SIG-M5 treated with dmso at 0.1 percent for 504 hours (cell line): ENCODE measurements at regions not wholly inside any gene's neighbourhood (a gene's known extent, or its start where the extent isn't known, plus 50 kb on each side); places are given as distances from the start of the nearest gene placed in this dataset.

Experiments
- DNase-seq: peaks from one replicate; lab custom pipeline; 2025; ENCODE audit not compliant: unreplicated experiment; lab: John Stamatoyannopoulos, UW

DNA sequence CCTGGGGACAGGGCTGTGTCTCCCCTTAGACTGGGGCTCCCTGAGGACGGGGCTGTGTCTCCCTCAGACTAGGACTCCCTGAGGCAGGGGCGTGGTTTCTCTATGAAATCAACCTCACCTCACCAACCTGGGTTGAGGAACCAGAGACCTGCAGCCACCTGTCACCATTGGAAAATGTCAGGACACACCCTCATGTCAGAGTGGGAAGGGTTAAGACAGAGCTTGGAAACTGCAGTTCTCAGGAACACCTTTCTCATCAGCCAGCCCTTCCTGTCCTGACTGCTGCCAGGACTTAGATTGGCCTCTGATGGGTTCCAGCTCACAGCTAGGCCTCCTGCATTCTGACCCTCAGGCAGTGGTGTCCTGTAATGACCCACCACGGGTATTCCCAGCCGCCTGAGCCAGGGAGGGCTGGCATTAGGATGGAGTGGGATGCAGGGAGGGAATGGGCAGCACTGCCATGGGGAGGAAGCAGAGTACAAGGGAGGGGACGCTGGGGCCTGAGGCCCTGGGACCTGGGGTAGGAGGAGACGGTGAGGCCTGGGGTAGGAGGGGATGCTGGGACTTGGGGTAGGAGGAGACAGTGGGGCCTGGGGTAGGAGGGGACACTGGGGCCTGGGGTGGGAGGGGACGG lies 76.3 kb downstream of the MRPL14 start:
- no peak for DNase-seq

- DNase-seq = no peak
Measured at GRCh38 chr6:44049989-44050871, 77.0 kb downstream of the MRPL14 start.

- DNase-seq = no peak
Measured at GRCh38 chr6:44049163-44049988, 77.9 kb downstream of the MRPL14 start.

DNA sequence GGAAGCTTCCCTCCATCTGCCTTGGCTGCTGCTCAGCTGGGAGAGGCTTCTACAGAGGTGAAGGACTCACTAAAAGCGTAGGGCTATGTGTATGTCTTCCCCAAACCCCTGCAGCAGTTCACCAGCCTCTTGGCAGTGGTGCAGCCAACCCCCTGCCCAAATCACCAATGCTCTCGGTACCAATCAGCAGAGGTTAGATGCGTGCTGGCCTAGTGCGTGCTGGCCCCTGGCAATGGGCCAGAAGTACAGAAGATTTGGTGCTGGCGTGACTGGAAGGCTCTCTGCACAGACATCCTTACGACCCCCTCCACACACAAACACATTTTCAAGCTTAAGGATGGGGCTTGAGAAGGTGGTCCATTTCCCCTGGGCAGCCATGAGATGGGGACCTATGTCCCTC lies 79.0 kb downstream of the MRPL14 start:
- DNase-seq = no peak

DNA sequence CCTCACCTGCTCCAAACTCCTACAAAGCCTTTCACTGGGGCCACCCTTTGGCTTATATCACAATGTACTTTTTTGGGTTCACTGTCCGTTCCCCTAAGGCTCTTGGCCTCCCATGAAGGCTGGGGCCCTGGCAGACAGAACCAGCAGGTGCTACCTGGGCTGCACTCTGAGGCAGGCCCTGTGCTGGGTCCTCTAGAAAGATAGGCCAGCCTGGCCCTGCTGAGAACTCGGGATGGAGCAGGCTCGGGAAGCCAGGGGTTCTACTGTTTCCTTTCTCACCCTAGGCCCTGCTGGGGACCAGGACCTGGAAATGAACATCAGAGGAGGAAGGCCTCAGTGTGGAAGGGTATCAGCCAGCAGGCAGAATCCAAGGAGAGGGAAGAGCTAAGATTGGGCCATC lies 79.5 kb downstream of the MRPL14 start:
- no peak for DNase-seq

- no peak for DNase-seq
Measured at GRCh38 chr6:44047179-44047546, 80.1 kb downstream of the MRPL14 start.

DNA sequence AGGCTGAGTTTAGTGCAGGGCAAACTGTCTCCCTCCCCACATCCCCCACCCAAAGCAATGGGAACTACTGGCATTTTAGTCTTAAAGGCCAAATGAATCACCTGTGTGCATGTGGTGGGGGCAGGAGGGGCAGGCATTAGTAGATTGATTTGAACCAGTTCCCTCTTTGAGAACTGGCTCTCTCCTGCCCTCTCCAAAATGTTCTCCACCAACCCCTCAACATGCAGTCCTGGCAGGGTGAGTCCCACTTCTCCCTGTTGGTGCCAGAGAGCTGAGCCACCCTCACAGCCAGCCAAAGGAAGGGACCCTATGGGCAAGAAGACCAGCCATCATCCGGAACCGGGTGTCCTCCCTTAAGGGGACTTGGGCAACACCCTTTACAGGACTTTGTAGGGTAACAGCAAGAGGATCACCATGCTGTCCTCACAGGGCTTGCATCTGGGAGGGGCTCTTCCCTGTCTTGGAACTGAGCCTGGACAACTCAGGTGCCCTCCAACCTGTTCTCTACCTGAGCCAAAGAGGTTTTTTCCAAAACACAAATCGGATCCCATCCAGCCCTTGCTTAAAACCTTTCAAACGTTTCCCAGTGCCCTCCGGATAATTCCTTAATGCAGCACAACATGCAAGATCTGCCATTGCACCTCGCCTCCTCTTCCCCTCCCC lies 80.6 kb downstream of the MRPL14 start:
- DNase-seq = no peak

GRCh38 chr6:44045672-44046015 lies 81.6 kb downstream of the MRPL14 start:
- DNase-seq = no peak

DNA sequence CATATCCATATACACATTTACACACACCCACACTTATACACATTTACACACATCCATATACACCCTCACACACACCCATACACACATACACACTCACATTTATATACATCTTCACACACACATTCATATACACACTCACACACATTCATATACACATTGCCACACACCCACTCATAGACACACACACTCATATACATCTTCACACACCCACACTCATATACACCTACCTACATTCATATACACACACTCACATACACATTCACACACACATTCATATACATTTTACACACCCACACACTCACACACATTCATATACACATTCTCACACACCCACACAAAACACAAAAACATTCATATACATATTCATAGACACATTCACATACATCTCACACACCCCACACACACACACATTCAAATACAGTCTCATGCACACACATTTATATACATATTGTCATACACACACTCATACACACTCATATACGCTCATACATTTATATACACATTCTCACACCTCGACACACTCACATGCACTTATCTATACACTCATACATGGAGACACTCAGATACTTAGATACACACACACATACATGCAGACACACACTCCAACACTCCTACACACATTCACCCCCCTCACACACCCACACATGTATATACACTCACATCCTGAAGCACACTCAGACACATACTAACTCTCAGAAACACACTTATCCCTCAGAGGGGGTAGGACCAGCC lies 82.1 kb downstream of the MRPL14 start:
- DNase-seq = no peak

GRCh38 chr6:44044154-44044539 lies 83.1 kb downstream of the MRPL14 start:
- DNase-seq = no peak

DNA sequence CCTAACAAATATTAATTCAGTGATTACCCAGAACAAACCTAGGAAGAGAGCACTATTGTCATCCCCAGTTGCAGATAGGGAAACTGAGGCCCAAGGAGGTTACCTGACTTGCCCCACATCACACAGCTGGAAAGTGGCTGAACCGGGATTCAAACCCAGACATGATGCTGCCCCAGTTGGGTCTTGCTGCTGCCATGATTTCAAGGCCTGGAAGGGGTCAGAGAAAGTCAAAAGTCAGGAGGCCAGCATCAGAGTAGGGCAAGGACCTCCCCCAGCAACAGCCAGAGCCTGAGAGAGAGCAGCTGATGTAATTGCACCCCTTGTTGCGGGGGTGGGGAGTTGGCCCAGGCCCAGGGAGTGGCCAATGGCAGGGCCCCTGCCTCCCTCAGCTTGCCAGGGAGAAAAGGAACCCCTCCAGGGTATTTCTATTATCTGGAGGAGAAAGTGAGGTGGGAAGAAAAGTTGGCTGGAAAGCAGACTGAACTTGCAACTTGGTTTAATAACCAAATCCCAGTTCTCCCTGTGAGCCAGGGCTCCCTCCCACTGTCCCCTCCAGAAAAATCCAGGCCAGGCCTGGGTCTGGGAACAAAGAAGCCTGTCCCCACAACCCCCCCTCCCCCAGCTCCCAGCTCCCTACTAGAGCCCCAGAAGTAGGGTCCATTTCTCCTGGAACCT lies 83.6 kb downstream of the MRPL14 start:
- no peak for DNase-seq

- no peak for DNase-seq
Measured at GRCh38 chr6:44042989-44043478, 84.2 kb downstream of the MRPL14 start.

- DNase-seq = no peak
Measured at GRCh38 chr6:44042261-44042988, 84.8 kb downstream of the MRPL14 start.

DNA sequence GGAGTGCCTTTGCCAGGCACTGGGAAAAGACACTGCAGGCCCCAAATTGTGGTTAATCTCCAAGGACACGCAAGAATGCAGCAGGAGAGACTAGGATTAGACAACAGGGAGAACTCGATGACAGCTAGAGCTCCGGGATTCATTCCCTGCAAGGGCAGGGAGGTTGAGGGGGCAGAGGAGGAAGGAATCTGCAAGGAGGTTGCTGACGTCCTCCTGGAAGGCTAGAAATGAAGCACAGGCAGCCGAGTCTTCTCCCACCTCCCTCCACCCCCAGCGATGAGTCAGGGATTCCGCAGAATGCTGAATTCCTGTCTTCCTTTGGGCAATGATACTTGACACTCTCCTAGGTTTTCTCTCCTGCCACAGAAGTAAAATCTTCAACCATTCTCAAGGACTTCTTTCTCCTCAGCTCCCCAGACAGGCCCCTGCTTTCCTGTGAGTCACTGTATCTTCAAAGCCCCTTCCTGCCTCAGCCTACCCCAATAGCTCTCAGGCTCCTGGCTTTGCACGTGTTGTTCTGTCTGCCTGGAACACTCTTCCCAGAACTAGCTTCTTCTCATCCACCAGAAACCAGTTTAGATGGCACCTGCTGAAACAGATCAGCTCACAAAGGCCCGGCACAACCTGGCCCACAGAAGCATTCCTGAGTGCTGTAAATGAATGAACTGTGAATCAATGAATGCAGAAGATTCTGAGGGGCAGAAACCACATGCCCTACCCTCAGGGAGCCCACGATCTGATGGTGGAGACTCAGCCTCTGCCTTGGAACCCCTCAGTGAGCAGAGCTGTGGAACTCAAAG lies 85.6 kb downstream of the MRPL14 start:
- peak; percentile 24 for DNase-seq

GRCh38 chr6:44040786-44041185 lies 86.5 kb downstream of the MRPL14 start:
- no peak for DNase-seq

GRCh38 chr6:44039839-44040350 lies 87.4 kb downstream of the MRPL14 start:
- no peak for DNase-seq

DNA sequence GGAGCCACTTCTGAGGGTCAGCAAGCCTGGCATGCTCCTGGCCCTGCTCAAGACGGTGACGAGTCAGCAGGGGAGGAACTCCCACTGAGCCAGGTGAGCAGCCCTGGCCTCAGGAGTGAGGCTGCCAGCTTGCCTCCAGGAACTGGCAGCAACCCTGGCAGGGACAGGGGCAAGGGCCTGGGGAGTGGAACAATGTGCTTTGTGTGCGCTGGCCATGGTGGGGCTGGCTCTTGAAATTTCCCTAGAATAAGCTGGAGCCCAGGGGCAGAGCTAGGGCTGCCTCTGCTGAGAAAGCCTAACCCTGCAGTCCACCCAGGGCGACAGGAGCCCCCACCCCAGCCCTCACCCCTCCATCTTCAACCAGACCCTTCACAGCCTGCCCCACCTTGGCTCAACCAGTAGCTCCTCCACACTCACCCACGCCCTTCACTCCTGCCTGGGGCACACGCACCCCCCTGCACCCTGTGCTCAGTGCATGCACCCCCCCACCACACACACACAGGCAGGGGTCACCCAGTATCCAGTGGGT lies 88.0 kb downstream of the MRPL14 start:
- no peak for DNase-seq

DNA sequence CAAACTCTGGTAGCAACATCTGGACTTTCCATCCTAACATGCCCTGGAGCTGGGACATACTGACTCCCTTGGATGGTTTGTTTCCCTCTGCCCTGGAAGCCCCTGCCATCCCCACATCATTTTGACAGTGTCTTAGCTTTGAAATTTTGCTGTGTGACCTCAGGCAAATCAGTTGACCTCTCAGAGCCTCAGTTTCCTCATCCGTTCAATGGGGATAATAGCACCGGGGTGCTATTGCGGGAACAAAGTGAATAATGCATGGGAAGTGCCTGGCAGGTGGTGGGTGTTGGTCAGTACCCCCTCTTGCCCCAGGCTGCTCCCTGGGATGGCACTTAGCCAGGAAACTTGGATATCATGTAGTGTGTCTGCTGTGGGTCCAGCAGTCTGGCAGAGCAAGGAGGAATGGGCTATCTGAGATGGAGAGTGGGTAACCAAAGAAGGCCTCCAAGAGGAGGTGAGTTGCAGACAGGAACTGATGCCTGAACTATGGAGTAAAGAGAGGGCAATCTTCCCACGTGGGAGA lies 88.6 kb downstream of the MRPL14 start:
- DNase-seq = no peak
